GM21367 (cell line): ENCODE measurements at regions not wholly inside any gene's neighbourhood (a gene's known extent, or its start where the extent isn't known, plus 50 kb on each side); places are given as distances from the start of the nearest gene placed in this dataset.

Experiments used
- ATAC-seq: cut with Tn5 transposase; IDR thresholded peaks from one replicate; pipeline ENCODE4 v1.9.1; 2021; ENCODE audit not compliant: unreplicated experiment

DNA sequence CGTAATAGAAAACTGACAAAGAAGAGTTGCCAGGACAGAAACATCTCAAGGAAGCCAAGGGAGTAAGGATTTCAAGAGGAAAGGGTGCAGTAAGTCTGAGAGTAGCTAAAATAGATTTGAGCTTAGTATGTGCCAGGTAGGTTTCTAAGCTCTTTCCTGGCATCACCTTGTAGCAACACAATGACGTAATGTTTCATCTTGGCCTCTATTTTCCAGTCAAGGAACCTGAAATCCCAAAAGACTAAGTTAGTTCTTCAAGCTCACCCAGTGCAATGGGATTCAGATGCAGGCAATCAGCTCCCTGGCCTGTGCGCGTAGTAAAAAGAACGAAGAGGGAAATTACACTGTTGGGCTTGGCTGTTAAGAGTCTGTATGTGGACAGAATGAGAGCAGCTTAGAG lies 586.5 kb upstream of the TENM3 start:
- ATAC-seq, result no peak

DNA sequence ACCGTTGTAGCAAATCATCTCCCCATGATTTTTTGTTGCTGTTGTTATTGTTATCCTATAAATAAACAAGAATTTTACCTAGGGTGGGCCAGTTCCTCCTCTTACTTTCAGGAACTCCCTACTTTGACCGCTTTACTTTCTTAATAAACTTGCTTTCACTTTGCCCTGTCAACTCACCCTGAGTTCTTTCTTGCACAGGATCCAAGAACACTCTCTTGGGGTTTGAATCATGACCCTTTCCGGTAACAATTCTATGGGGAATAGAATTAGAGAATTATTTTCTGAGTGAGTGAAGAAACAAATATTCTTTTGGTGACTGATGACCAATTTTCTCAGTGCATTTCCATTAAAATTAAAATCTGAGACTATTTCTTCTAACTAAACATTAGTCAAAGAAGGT lies 584.0 kb upstream of the TENM3 start:
- ATAC-seq, result no peak

DNA sequence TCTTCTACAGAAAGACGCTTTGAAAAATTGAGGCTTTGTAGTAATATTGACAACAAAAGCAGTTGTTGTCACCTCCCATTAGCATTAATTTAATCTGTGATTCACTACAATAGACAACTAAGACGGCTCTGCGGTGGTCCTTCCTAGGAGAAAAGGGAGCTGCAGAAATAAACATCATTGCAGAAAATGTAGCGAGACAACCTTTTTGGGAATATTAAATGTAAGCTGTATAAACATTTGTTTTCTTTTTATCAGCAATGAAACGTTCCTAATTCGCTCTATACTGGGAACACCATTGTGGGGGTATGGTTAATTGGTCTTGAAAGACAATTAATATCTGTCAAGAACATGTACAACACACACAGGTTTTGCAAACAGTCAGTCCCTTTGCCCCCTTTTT lies 583.3 kb upstream of the TENM3 start:
- ATAC-seq, result no peak

DNA sequence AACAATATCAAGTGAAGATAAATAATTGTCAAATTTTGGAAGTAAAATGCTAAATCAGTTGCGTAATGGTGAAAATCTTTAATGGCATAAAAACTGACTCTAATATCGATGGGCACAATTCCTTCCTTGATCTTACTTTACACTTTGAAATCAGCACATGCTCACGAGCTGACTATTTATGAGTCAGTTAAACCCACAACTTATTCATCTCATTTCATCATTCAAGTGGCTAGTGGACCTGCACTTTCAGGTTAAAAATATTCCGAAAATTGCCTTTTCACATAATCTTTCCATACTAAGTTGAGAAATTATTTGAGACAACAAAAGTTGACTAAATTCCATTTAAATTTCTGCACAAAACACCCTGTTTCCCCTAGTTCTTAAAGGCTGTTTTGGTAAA lies 582.1 kb upstream of the TENM3 start:
- no peak for ATAC-seq

DNA sequence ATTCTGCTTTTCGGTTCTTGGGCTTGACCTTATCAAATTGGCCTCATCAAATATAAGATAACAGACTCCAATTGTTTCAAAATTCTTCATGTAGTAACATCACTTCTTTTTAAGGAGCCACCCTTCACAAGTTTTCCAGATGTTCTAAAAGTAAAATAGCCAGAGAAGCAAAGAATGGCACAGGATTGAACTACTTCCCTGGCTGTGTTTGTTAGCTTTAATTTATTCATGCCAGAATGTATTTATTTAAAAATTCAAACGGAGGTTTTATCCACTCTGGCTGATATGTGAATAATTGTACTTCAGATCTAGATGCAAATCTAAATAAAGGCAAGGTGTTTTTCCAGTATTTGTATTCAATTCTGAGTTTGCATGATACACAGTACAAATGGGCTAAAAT lies 581.3 kb upstream of the TENM3 start:
- no peak for ATAC-seq

DNA sequence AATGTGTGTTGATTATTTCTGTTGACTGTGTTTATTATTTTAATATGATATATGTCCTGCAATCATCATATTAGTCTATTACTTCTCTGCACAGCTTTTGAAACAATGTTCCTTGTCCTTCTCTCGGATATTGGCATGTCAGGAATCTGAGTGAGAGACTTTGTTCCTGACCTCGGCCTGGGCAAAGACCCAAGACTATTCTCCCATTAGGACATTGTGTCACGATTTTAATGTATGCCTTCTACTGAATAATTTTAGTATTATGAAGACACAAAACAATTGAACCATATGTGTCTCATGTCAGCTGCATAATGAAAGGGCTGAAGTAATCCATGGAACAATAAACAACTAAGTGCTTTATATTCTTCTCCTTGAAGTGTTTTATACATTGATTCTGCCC lies 580.8 kb upstream of the TENM3 start:
- no peak for ATAC-seq

DNA sequence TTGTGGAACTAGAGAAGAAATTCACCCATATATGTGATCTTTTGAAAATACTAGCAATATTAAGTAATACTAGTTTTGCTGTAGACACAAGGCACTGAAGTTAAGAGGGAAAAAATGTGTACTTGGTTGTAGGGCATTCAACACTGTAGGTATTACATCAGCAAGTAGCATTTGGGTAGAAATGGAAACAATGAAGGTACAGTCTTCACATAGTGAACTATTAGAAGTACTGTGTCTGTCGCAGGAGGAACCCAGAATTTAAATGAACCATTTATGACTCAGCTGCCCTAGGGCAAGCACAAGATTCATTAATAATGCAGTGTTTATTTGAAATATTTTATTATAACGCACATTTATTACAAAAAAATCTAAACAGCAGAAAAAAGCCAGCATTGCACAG lies 572.7 kb upstream of the TENM3 start:
- ATAC-seq, result no peak

DNA sequence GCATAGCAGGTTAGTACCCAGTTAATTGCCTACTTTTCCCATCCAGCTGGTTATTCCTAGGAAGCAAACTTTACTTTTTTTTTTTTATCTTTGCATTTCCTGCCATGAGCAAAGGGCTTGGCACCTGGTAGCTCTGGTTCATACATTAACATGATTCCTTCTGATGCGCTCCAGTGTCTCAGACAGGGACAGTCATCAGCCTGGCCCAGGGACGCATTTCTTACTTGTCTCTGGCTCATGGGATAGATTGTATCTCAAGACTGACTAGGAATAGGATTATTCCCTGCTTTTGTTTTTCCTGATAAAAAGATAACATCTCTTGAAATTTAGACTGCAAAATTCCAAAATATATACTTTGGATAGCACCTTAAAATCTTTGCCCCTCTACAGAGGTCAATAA lies 571.5 kb upstream of the TENM3 start:
- no peak for ATAC-seq

DNA sequence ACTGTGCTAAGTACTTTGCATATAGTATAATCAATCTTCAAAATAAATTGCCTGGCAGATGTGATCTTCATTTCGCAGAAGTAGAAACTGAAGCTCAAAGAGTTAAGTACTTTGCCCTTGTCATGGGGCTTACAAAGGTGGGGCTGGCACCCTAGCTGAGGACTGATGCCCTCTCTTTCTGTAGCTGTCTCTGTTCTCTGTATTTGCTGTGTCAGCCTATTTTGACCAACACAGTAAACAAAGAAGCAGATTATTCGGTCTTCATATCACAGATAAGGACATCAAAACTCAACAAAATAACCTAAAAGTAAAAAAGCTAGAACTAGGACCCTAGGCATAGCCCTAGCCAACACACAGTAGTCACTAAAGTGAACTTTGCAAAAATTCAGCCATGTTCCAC lies 570.5 kb upstream of the TENM3 start:
- ATAC-seq, result no peak

DNA sequence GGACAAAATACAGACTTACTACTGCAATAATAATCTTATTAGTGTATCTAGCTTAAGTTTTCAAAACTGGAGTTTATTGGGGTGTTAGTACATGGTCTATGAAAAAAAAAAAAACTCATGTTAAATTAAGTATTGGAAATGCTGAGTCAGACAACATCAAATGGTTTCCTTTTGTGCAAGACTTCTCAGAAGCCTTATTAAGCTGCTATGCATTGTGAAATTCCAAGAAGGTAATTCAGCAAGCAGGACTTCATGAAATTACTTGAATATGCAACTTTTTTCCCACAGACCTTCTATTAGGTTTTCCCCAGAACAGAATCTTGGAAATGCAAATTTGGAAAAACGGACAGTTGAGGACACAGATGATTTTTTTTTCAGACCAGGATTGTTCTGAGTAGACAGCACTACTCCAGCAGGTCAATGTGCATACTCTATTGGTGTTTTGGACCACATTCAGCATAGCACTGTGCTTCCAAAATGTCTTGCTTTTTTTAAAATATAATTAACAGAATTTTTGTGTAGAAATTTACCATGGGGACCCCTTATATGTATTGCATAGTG lies 568.8 kb upstream of the TENM3 start:
- ATAC-seq, result no peak

DNA sequence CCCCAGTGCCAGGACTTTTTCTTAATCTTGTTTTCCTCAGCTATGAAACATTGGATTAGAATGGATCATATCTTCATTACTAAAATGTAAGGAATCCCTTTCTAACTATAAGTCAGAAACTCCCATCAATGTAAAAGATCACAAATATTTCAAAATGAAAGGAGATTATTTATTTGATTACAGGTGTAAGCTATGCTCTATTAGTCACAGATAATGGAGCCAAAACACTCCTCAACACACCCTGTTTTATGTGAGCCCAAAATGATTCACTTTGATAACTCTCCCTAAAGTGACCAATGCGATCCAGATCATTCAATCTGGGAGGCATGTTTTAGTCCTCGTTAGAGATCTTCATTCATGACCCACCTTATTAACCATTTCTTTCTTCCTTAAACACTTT lies 566.7 kb upstream of the TENM3 start:
- no peak for ATAC-seq

DNA sequence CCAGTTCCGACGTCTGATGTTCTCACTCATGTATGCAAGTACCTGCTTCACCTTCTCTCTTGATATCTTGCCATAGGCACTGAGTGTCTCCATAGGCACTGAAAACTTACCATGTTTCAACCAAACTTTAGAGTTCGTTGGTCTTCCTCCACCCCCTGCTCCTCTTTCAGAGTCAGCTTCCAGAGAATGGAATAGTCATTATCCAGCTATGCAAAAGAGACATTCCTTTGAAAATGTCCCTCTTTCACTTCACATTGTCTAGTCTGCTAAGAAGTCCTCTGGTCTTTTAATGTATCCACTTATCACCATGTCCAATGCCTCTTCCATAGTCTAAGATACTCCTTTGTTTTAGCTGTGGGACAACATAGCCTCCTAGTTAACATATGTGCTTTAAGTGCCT lies 566.0 kb upstream of the TENM3 start:
- ATAC-seq, result no peak

DNA sequence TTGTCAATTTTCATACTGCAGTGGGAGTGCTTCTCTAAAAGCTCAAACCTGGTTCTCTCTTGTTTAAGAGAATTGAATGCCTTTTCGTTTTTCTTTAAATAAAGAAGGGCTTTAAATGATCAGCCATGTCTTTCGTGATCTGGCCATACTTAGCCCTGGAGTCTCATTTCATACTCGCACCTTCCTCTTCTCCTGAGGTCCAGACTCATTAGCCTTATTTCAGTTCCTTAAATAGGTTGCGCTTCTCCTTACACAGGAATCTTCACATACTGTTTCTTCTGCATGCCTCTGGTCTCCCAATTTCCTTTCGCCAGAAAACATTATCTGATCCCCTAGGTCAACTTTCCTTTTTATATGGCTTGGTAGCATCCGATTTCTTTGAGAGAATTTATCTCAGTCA lies 565.6 kb upstream of the TENM3 start:
- ATAC-seq, result no peak

DNA sequence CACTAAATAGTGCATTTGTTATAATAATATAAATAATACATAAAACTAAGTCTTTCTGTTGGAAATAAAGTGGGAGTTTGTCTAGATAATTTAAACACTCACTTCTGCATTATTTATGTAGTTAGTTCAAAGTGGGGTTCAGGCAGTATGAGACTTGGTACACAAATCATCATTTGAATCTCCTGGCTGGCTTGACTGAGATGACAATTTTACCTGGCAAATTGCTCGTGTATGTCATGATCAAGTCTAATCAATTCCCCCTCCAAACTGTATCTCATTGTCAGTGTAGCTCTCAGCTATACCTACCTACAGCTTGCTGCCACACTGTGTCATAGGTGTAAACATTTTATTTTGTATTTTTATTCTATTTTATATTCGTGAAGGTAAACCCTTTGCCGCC lies 563.4 kb upstream of the TENM3 start:
- ATAC-seq, result no peak

DNA sequence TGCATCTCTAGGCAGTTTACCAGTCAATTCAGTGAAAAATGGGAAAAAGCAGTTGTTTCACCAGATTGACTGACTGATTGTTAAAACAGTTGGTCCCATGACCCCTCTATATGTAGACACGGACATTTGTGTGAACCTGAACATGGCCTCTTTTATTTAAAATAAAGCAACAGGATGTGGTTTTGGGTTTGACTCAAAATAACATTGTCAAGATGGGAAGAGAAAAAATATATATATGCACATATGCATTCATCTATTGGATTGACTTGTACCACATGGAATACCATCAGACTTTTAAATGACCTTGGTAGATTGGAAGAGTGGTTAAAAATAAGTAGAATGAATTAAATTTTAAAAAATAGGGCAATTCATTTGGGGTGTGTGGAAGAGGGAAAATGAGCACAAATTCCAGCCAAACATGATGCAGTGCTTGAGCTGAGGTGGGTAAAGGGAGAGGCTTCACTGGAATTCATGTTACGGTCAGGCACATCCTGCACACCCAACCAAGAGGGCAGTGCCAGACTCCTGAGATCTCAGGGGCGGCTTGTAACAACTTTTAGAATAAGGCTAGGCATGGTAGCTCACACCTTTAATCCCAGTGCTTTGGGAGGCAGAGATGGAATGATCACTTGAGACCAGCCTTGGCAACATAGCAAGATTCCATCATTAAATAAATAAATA lies 560.7 kb upstream of the TENM3 start:
- ATAC-seq, result no peak

DNA sequence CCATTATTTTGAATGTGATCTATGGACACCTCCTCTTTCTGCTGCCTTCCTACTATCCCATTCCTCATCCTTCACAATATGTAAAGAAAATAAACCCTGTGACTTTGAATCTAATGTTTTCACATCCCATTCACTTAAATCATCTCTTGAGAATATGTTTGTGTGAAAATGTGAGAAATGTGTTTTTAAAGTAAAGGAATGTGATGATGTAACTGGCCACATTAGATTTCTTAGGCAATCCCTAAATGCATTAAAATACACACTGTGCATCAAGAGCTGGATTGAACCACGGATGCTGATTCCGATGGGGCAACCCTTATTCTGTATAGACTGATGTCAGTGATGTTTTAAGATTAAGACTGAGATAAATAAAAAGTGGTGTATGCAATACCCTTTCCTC lies 558.9 kb upstream of the TENM3 start:
- ATAC-seq, result no peak

DNA sequence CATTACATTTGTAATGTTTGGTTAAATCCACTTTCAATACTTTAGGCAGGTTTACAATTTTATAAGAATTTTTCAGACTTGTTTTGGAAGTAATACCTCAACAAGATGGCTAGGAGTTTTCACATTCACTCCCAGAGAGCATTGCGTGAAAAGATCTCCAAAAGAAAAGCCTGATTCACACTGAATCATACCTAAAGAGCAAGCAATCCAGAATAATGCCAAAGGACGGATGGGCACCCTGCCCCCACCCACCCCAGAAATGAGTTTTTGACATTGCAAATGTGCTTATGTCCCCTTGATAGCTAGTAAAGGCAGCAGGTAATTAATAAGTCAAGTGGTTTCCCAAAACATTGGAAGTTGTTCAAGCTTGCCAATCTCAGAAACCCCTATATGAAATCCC lies 557.7 kb upstream of the TENM3 start:
- ATAC-seq, result no peak

DNA sequence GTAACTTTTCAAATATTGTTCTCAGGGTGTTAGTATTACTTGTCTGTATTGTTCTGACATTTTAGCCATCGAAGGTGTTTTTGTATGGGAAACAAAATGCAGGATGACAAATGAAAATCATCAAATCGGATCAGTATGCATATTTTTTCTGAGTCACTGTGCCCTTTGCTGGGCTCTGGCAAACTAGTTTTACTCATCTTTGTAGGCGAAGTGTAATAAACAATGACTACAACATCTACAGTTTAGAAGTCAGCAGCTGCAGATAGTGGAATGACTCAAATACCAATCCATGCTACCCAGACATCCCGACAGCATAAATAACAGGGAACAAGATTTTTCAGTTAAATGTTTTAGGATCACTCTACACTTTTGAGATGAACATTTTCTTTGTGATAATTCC lies 557.3 kb upstream of the TENM3 start:
- no peak for ATAC-seq

DNA sequence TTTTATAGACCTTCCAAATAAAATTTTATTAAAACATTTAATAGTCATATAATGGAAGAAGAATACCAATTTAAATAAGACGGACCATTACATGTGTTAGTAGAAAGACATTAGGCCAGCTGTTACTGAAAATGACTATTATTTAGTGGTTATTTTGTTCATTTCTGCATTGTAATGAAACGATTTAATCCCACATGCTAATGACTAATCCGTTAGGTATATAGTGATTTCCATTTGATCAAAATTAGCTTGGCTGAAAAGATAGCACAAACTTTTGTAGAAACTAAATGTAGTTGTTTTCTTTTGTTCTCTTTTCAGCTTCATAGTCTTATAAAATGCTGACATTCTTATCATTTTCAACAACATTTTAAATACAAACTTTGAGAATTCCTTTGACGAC lies 556.1 kb upstream of the TENM3 start:
- no peak for ATAC-seq

DNA sequence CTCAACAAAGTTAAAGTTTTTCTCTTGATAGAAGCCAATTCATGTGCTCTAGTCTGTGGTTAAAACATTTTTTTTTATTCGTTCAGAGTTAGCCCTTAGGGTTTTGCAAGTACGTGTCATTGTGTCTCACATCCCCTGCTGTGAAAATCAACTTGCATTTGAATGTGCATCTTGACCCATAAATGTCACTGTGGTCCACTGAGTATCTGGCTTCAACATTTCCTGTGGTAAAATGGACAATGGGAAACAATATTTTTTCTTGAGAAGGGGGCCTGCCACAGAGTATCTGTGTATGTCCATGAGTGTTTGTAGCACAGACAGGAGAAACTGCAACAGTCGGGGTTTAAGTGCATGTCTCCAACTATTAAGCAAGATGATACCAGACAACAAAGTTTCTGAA lies 554.8 kb upstream of the TENM3 start:
- ATAC-seq, result no peak

DNA sequence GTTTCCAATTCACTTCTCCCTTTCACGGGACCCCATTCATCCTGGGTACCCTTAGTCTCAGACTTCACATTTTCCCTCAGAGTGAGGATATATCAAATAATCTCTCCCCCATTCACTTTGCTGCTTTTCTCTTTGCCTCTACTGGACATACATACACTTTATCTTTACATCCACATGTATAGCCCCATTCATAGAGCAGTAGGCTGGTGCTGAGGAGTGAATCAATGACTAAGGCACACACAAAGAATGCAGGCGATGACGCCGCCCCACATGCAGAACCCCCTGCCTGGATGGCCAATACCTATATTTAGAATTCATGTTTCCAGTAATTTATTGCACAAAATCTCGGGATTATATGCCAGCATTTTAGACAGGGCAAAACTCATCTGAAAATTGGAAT lies 554.3 kb upstream of the TENM3 start:
- ATAC-seq, result no peak

DNA sequence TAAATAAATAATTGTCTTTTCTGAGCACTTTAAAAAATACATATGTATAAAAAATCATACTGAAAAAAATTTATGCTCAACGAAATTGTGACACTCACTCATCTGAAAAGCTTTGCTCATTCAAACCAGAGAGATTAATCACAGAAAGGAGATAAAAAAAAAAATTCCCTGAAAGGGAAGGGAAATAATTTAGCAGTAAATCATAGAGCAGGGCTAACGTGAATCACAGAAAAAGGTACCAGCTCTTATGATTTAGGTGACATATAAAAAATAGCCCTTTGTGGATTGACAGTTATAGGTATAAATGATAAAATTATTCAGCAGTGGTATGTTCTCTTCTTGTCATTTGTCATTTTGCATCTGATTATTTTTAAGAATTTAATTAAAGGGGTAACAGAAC lies 552.7 kb upstream of the TENM3 start:
- ATAC-seq, result no peak

DNA sequence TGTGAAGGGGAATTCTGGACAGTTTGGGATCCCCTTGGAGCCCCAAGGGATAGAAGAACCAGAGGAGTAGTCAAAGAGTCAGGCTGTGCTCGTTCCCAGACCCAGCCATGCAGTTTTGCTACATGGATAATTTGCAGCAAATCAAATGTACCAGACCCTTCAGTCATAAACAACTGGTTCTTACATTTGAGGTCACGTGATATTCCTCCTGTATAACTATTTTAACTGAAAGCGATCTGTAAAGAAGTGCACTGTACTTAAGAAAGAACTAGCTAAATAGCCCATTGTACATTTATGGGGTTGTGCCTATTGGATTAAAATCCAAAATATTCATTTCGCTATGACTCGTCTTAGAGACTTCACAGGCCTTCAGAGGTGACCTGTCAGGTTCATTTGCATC lies 550.2 kb upstream of the TENM3 start:
- ATAC-seq, result no peak
